Stimulated activated CD4-positive, alpha-beta T cell treated with anti-CD3 and anti-CD28 coated beads, TNF-alpha, amount 100 ng/mL, for 1 hour (primary cell): ENCODE measurements at regions not wholly inside any gene's neighbourhood (a gene's known extent, or its start where the extent isn't known, plus 50 kb on each side); places are given as distances from the start of the nearest gene placed in this dataset.

ENCODE experiments used
- DNase-seq, 3 donors: peaks; one replicate each; pipeline ENCODE4 v3.0.0-alpha.2; 2020; ENCODE audit warnings: low read depth in 3 of 3, low spot score in 1 of 3

DNA sequence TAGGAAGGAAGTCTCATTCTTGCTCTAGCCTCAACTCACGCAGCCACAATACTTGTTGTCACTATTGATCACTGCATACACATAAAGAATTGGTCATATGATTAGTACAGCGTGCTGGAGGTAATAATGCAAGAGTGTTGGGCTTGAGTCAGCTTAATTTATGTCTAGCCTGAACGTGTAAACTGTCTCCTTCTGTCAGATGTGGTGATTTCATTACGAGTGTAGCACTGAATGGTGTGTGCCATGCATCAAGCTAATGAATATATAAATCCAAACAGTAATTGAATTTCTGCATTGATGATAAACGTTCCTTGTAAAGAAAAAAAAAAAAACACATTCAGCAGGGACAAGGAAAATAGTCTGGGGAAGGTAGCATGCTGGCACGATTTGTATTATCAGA, 396.2 kb upstream of the RAG2 start:
- DNase-seq = no peak

DNA sequence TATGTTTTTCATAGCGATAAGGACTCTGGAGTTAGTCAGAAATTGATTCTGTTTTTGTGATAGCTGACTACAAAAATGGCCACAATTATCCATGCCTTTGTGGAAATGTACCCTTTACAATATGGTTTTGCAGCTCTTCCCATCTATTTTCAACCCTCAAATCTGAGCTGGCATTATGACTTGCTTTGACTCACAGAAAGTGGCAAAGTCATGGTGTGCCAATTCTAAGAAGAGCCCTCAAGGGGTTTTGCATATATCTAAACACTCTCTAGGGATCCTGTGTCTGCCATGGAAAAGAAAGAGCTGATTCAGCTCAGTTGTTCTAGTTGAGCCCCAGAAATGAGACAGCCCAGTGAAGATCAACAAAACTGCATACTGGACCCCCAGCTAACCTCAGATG, 390.5 kb upstream of the RAG2 start:
- no peak for DNase-seq

DNA sequence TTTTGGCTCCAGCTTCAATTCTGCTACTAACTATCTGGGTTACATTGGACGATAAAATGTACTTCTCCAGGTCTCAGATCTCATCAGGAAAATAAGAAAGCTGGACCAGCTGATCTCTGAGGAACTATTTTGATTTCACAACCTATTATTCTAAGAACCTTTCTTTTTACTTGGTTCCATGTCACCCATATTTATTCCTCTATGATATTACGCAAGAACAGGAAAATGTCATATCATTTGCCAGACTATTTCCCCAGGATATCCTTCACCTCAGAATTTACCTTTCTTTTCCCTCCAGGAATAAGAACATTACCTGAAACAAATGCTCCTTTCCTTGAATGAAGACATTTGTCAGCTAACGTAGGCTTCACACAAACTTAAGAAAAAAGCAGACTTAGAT, 387.5 kb upstream of the RAG2 start:
- no peak for DNase-seq

DNA sequence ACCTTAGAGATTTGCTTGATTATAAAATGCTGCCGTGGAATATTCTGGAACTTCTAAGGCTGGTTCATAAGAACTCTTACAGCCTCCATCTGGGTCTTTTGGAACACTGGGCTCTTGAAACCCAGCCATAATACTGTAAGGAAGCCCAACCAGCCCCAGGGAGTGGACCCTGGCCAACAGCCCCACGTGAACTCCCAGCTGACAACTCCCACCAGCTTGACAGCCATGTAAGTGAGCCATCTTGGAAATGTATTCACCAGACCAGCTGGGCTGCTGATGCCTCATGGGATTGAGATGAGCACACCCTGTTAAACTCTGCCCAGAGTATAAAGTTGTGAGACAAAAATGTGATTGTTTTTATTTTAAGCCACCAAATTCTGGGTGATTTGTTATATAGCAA, 378.7 kb upstream of the RAG2 start:
- DNase-seq = no peak

DNA sequence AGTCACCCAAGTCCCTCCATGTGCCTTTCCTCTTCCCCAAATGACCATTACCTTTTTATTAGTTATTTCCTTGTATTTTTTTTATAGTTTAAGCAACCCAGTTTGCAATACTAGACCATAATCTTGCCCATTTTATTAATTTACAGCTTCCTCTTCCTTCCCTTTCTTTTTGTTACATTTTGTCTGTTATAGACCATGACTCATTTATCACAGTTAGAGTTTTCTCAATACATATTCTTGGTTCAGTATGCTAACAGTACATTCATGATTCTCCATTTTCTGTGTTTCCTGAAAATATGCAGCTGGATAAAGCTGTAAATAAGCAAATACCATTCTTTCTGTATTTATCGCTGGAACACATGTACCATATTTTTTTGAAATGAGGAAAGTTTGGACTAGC, 376.7 kb upstream of the RAG2 start:
- no peak for DNase-seq

DNA sequence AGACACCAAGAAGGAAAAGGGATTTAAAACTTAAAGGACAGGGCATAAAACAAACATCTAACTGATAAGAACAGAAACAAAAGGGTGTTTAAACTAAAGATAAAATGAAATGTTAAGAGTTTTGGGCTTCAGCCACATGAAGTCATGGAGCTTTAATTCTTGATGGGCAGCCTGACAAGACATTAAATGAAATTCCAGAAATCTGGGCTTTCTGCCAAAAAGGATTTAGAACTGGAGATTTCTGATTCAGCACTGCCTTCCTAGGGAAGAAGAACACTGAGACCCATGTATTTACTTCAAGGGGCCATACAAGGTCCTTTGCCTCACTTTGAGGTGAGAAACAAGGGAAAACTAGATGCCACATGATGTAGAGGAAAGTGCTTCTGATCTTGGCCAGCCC, 355.9 kb upstream of the RAG2 start:
- DNase-seq = no peak

DNA sequence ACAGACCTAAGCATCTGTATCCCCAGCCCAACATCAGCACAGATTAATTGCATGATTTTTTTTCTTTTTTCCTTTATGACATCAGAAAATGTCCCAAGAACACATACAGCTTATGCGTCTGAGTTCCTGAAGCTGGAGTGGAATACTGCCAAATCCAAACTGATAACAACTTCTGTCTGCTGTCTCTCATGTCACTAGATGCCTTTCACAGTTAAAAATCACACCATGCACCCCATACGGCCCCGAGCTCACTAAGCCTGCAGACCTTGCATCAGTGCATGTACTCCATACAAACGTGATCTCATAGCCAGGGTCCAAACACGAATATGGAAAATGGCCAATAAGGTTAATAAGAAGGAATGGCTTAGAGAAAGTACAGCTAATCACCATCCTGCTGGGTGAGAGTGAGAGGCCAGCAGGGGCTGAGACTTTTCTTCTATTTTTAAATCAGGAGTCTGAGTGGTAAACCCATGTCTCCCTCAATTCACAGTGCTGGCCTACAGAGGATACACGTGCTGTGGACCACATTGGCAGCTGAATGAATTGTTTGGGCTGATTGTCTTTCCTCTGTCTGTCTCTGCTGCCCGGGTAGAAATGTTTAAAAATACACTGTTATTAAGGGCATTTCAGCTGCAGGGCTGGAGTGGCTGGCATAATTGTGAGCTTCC, 350.6 kb upstream of the RAG2 start:
- no peak for DNase-seq

DNA sequence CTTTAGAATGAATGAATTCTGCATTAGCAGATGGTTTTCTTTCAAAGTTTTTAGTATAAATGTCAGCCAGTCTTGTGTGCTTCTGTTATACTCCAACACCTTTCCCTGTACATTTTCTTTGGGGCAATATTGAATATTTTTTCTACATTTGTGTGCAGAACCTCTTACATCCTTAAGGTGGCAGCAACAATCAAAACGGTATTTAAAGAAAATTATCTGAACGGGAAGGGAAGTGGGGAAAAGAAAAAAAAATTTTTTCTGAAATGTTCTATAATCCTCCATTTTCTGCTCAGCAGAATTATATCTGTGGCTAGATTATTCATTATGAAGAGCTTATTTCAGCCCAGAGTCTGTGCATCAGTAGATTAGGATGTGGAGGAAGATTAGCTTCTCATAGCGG, 347.3 kb upstream of the RAG2 start:
- DNase-seq = no peak

DNA sequence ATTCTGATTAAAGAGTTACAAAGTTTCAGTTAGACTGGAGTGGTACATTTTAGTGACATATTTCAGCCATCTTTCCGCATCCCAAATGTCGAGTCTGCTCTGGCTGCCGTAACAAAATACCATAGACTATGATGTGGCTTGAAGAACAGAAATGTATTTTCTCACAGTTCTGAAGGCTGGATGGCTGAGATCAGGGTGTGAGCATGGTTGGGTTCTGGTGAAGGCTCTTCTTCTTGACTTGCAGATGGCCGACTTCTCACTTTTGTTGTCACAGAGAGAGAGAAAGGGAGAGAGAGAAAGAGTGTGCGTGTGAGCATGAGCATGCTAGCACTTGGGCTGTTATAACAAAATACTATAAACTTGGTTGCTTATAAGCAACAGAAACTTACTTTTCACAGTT, 335.4 kb upstream of the RAG2 start:
- DNase-seq = no peak

DNA sequence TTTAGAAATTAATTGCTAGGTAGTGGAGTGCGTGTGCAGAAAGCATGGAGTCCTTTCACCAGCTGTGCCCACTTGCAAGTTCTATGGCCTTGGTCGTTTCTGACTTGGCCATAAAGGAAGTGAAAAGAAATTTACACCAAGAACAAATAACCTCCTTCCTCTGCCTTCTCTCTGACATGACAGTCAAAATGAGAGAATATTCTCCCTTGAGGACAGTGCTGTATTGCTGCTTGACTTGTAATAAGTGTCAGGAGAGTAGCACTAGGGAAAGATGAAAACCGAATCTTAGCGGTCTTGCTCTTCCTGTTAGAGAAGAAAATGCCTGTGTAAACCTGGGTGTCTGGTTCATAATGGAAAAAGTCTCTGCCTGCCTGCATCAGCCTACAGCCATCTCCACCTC, 333.1 kb upstream of the RAG2 start:
- no peak for DNase-seq

DNA sequence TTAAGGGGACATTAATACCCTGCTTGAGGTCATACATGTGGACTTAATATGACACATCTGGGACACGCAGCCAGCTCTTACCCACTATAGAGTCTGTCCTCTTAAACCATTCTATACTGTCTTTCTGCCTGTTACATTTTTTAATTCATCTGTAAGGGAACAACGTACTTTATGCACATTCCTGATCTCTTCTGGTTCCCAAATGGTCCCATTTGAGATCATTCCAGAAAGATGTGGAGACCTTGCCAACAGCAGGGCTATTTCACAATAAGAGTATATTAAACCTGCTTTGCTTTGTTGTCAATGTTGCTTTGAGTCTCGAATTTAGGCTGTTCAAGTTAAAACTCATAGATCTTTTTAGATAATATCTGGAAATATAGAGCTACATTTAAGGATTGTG, 332.2 kb upstream of the RAG2 start:
- DNase-seq = no peak

DNA sequence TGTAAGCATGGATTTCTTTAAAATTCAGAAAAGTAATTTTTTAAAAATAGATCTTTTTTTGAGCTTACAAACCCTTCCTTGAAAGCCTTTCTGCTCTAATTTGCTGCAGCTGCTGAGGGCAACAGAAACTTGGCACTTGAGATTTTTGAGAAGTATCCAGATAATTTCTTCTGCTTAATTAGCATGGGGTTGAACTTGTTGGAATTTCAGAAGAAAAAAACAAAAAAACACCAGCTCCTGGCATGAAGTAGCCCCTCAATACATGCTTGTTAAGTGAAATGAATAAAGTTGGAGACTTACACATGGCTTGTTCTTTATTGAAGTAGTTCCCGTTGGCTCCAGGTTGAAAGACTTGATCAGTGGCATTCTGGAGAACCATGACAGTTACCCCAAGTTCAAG, 331.4 kb upstream of the RAG2 start:
- DNase-seq = no peak

DNA sequence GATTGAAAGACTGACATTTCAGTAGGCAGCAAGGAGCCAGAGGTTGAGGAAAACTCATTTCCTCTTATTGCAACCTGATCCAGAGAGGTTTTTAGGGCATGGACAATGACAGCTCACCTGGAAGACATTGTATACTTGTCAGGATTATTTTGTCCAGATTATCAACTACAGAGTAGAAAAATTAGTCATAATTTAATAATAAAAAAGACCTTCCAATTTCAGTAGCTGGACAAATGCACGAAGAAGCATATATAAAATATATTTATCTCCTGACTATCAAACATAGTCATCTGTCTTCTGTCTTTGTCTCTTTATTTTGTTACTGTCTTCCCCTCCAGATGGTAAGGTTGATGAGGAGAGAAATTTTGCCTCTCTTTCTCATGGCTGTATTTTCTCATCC, 330.6 kb upstream of the RAG2 start:
- no peak for DNase-seq

DNA sequence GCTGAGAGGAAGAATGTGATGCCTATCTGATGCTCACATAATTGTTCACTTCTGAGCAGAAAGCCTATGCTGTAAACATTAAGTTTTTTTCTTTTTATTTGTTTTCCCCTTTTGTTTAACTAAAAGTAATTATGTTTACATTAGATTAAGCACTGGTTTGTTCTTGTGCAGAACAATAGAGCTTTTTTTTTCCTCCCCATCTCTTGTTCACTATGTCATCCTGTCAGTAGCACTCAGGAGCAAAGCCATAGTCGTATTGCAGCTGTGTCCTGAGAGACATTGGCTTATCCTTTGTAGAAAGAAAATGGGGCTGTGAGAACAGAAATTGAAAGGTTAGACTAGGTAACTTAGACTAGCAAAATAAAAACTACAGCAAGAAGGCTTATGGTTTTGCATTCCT, 301.8 kb upstream of the RAG2 start:
- no peak for DNase-seq

DNA sequence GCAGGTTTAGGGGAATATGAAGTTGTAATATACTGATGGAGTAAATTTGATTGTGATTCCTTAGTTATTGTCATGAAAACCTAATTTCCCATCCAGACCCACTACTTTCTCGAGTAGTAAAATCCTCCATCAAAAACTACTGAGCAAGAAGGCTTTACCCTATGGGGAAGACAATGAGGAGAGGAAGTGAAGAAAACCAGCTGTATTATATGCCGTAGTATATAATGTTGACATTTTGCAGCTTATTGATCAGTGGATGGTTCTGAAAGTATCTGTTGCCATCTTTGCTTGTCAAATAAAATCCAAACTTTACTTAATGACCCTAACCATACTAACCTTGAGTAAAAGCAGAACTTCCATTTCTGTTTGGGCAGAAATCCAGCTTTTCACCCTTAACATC, 292.8 kb upstream of the RAG2 start:
- DNase-seq = no peak

DNA sequence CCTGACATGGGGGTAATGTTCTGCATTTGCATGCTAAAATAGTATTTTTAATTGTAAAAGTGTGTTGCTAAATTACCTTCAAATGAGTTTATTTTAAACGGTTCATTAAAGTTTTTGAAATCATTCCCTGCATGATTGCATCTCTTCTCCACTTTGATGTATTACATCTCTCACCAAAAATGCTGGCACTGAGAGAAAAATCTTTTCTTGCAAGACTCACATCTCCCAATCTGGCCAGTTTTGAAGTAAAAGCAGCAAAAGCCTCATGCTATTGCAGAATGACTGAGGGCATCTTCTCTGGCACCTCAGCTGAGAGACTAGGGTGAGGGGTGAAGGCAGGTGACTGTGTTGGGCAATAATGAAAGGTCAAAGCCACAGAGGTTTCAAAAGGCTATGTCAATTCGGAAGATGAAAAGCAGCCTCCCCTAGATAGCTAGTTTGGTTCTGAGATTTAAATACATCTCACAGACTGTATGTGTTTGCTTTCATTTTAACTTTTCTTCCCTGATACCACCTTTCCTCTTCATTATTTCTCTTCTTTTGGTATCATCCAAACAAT, 292.2 kb upstream of the RAG2 start:
- no peak for DNase-seq

DNA sequence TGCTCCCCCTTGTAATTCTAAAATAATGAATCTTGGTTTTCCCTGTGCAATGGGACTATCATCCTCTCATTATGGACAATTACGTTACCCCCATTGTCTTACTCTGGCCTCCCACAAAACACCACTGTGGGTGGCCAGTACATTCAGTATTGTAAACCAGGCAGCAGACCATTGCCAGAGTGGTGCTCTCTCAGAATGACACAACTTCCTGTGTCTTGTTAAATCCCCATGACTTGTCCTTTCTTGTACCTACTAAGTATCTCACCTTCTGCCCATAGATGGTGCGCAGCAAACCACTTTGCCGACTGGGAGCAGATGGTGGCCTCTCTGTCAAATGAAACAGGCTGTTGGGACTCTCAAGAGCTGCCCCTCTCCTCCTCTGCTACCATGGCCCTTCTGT, 287.1 kb upstream of the RAG2 start:
- no peak for DNase-seq

DNA sequence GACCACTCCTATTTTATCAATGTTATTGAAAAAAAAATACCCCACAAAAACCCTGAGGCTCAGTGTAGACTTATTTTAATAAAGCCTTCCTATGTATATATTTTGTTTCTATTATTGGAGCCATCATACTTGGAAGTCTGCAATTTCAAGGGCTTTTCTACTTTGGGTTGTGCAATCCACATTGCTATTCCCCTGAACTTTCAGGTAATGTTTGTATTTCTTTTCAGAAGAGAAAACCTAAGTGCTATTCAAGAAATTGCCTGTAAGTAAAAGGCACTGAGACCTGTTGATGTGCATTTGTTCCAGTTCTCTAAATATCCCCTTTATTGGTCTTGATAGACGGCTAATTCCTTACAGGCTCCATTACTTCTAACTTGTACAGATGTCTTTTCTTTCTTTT, 280.7 kb upstream of the RAG2 start:
- no peak for DNase-seq

DNA sequence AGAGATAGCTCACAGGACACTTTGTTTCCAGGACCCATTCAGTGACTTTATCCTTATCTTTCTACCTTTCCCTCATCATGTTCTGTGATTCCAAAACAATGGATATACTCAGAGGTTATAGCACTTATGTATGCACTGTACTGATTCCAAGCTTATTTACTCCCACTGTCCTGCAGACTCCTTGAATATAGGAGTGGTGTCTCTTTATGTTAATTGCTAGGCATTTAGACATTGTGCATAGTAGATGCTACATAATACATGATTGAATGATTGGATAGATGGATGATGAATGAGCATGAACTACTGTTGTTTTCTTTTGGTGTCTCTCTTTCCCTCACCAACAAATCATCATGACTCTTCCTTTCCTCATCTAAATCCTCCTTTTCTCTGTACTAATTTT, 279.1 kb upstream of the RAG2 start:
- no peak for DNase-seq

DNA sequence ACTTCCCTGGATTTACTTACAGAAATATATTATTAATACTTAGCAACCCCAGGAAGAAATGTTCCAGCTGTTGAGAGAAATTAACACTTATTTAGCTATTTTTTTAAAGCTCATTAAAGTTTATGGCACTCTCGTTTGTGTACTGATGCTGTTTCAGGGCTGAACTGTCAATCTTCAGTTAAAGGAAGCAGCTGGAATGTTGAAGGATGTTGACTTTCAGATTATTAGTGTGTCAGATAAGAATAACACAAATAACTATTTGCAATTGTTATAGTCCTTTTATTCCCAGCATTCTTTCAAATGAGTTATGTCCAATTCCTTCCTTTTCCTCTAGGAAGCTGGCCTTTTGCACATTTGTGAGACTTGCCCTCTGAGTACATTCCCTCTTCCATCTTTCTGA, 278.2 kb upstream of the RAG2 start:
- DNase-seq = no peak

DNA sequence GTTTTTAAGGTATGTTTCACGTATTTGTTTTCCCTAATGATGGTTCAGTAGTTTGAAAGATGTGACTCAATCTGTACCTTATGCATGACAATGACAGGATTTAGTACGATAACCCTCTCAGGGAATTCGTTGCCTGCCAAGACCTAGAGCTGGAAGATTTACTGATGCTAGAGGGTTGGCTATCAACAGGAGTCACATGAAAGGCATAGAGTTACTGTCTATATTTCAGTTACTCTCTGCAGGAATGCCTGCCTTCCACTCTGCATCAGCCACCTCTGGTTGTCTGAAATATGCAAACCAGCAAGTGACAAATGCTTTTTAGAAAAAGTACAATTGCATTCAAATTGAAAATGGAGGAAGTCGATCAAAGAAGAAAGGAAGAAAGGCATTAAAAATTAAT, 276.3 kb upstream of the RAG2 start:
- no peak for DNase-seq

DNA sequence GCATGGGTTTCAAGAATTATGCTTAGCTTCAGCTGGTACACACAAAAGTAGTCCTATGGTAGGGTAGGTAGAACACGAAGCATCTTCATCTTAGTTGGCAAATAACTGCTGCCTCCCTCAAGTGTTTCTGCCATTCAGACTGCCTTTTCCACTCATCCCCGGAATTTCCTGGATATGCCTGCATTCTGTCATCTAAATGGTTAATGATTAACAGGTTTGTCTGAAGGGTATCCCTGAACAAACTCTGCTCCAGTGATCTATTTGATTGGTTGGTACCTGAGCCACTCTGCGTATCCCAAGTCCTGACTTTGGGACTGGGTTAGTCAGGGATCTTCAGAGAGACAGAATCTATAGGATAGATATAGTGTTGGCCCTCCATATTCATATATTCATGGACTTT, 272.3 kb upstream of the RAG2 start:
- DNase-seq = no peak

DNA sequence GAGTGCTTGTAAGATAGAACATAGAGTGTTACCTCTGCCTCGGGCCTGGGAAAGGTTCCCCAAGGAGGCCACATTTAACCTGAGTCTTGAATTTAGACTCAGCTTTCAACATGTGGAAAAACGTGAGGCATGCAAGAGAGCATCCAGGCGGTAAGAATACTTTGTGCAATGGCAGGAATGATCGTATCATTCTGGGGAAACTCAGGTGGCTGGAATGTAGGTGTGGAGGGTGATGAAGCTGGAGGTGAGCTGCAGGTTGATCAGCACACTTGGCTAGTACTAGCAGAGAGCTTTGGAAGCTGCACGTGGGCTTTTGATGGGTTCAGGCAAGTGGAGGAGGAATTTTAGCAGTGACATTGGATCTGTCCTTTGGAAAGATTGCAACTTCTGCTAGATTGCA, 270.3 kb upstream of the RAG2 start:
- no peak for DNase-seq

DNA sequence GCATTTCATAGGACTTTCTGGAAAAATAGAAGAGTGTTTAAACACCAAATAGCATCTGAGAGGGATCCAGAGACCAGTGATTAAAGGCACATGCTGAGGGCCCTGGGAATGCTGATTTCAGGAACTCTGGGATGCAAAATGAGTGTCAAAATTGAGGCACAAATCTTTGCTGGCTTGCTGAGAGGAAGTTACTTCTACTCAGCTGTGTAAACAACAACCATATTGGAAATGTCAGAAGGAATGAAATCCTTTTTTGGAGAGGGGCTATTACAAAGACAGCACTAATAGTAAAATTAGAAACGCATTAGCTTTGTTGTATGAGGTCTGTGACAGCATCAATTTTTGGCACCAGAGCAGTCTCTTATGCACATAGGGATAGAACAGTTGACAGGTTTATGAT, 267.8 kb upstream of the RAG2 start:
- no peak for DNase-seq
